GM13977 (cell line): ENCODE measurements at regions not wholly inside any gene's neighbourhood (a gene's known extent, or its start where the extent isn't known, plus 50 kb on each side); places are given as distances from the start of the nearest gene placed in this dataset.

Experiments
- DNase-seq: peaks from one replicate; pipeline ENCODE4 v3.0.0; 2012; ENCODE audit warnings: low spot score
- CTCF ChIP-seq: IDR thresholded peaks from 2 replicates; pipeline ENCODE4 v1.5.1; 2012; ENCODE audit warnings: mild to moderate bottlenecking, control low read depth; ENCODE audit not compliant: insufficient read depth; ENCODE audit errors: extremely low read depth, missing control alignments
- in situ Hi-C: fragments of 300-500 bp; cut with MboI; formaldehyde crosslinking; loops from one replicate; pipeline ENCODE4 v1.12.0; 2022; ENCODE audit warnings: low sequenced_read_pairs, low pct_unique_long_range_greater_than_20kb, mixed read lengths, inconsistent platforms; ENCODE audit not compliant: unreplicated experiment

DNA sequence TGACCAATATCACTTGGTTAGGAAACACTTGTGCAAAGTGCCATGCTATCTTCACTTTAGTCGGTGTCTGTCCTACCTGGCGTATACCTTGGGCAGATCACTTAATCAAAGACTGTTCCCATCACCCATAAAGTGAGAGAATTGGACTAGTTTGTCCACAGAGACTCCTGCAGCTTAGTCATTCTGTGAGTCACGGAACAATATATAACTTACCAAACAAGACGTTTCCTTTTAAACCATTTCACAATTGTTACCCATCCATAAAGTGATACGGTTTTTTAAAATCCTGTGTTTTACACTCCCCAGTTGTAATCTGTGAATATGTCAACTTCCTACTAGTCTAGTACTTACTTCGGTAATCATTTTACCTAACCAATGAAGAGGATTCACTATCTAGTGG is 499.3 kb upstream of the SMIM21 start:
- DNase-seq: no peak
- in situ Hi-C loops: no loop called here
- TF ChIP-seq CTCF: no peak

DNA sequence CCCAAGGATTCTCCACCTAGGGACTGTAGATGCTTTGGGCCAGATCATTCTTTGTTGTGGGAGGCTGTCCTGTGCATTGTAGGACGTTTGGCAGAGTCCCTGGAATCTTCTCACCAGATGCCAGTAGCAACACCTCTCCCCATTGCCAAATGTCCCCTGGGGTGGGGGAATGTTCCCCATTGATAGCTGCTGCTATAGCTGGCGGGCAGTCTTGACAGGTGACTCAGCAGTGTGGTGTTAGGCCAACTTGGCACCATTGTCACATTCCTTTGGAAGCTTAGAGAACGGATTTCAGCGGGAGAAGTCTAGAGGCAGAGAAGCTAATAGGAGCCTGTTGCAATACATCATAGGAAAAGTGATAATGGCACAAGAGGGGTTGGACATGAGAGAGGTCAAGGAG is 495.7 kb upstream of the SMIM21 start:
- TF ChIP-seq CTCF: no peak
- DNase-seq: no peak
- in situ Hi-C loops: no loop called here

- in situ Hi-C loops: no loop called here
- DNase-seq: no peak
These were observed 489.1 kb upstream of the SMIM21 start for GRCh38 chr18:75916624-75916982.

DNA sequence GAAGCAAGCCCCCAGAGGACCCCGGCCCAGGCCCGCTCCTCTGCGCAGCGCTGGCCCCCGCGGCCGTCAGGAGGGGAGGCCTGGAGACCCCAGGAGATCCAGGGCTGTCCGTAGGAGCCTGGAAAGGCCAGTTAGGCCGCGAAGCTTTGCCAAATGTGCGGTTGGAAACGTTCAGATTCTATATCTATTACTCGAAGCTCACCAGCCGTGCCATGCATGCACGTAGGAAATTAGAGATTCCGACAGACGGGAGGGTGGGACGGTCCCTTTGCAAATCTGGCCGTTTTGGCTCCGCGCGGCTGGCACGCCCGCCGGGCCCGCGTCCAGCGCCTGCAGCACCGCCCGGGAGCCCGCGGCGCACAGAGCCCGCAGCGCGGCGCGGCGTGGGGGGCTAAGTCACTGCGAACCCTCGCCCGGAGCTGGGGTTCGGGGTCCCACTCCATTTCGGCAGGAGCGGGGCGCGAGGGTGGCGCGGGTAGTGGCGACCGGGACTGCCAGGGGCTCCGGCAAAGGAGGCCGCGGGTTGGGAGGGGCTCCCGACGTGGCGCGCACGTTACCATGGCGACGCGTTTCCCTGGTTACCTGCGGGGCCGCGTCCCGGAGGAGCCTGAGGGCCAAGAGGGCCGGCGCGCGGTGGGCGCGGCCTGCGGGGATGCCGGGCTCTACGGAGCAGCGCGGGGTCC is 488.6 kb upstream of the SMIM21 start:
- DNase-seq: no peak
- in situ Hi-C loops: no loop called here
- no peak for TF ChIP-seq CTCF

More at GRCh38 chr18:75916624-75916982, 489.1 kb upstream of the SMIM21 start:
- TF ChIP-seq CTCF: no peak

DNA sequence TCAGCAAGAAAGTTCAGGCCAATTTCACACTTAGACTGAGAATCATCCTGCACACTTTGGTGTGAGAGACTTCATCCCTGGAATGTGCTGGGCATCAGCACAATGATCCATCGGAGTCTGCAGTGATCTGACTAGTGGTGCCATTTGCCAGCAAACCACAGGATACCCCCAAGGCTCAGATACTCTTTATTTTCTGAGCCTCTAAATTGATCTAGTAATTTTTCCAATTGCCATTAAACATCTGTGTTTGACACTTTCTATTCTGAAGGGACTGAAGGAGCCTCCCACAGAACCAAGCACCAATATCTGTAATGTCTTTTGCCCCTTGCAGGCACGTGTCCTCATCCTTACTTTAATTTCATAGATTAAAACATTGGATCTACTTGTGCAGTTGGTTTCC is 485.3 kb upstream of the SMIM21 start:
- TF ChIP-seq CTCF: no peak
- no peak for DNase-seq
- in situ Hi-C loops: no loop called here

- no peak for DNase-seq
- in situ Hi-C loops: no loop called here
- TF ChIP-seq CTCF: no peak
These were observed 476.9 kb upstream of the SMIM21 start for GRCh38 chr18:75904416-75904815.
